SKM-1 treated with dmso at 0.1 percent for 144 hours (cell line): ENCODE measurements at regions not wholly inside any gene's neighbourhood (a gene's known extent, or its start where the extent isn't known, plus 50 kb on each side); places are given as distances from the start of the nearest gene placed in this dataset.
"Not testable (repeated sequence)": the region's sequence is repeated elsewhere in the genome, so short reads cannot be mapped to it uniquely, and the experiment has no call there.

Source experiments
- DNase-seq: peaks from one replicate; lab custom pipeline; 2025; ENCODE audit not compliant: unreplicated experiment; lab: John Stamatoyannopoulos, UW

GRCh38 chr7:80298201-80298600 is 163.6 kb downstream of the GNAI1 start:
- no peak for DNase-seq

DNA sequence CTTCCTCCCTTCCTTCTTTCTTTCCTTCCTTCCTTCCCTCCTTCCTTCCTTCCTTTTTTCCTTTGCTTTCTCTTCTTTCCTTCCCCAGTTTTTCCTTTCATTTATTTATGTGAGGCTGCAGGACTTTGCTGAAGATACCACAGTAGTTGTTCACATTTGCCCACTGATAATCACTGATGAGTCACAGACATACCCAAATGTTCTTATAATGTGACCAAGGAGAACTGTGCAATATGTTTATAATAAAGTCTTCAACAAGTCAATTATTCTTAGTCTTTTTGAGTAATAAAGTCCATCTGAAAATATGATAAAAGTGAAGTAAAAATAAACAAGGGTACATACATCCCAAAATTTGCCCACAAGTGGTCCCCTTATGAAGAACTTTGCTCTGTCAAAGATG is 159.7 kb downstream of the GNAI1 start:
- no peak for DNase-seq

DNA sequence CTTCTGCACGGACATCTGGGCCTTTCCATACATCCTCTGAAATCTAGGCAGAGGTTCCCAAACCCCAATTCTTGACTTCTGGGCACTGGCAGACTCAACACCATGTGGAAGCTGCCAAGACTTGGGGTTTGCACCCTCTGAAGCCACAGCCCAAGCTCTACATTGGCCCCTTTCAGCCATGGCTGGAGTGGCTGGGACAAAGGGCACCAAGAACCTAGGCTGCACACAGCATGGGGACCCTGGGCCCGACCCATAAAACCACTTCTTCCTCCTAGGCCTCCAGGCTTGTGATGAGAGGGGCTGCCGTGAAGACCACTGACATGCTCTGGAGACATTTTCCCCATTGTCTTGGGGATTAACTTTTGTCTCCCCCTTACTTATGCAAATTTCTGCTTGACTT is 158.0 kb downstream of the GNAI1 start:
- DNase-seq: not testable (repeated sequence)

- DNase-seq: peak; percentile 3
These were observed 153.8 kb downstream of the GNAI1 start for GRCh38 chr7:80288175-80289122.

GRCh38 chr7:80287400-80288174 is 153.0 kb downstream of the GNAI1 start:
- DNase-seq: no peak

- no peak for DNase-seq
These were observed 152.0 kb downstream of the GNAI1 start for GRCh38 chr7:80286611-80287010.

DNA sequence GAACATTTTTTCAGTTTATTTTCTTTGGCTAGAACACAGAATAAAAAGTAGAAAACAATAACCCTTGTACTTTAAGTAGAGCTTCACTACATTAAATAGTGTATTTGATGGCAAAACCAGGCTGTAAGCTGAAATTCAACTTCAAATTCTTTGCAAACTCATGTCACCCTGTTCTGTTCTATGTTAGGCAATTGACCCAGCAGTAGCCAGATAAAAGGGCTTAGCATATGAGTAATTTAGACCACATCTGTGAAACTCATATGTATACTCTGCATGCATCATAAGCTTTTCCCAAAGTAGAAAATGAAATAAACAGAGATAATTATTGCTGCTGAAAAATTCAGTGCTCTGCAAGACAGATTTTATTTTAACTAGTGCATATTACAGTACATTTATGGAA is 150.2 kb downstream of the GNAI1 start:
- DNase-seq: no peak

GRCh38 chr7:80279760-80280159 is 145.1 kb downstream of the GNAI1 start:
- DNase-seq: no peak

- no peak for DNase-seq
These were observed 144.1 kb downstream of the GNAI1 start for GRCh38 chr7:80278737-80279136.

DNA sequence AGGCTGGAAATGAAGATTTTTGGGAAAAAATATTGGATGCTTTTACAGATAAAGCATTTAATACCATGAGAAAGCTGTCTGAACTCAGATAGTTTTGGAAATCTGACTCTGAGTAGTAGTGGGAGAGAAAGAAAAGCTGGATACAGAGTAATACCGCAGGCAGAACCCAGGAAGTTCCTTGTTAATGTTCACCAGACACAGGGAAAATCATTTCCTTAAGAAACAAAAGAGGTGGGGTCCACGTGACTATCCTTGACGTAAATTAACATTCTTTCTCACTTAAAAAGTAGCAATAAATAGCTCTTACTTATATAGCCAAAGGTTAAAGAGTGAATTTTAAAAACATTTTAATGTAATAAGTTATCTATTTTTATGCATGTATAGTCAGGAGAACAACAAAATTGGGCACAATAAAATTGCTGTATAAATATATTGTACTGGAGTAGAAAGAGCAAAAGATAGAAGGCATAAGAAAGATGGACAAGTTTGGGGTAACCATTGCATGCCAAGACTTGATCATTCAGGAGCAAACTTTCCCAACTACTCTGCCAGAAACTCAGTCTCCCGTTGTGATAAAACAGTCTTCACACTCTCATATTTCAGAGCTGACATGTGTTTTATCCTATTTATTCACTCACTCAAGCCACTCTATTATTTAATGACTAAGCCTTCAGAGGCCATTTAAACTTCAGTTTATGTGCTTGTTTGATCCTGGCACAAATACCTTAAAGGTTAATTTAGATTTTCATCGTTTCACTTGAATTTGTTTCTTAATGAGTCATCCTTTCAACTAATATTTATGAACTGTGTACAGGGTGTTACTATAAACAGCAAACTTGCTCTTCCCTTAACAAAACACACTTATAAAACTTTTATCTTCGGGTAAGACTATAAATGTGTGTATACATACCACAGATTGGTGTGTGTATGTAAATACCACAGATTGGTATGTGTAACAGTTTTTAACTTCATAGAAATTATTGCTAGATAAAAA is 143.1 kb downstream of the GNAI1 start:
- DNase-seq: no peak
